Stimulated activated CD4-positive, alpha-beta T cell treated with anti-CD3 and anti-CD28 coated beads, Interleukin-4, amount 100 ng/mL, for 48 hours (primary cell): ENCODE measurements at regions not wholly inside any gene's neighbourhood (a gene's known extent, or its start where the extent isn't known, plus 50 kb on each side); places are given as distances from the start of the nearest gene placed in this dataset.
"Not testable (repeated sequence)": the region's sequence is repeated elsewhere in the genome, so short reads cannot be mapped to it uniquely, and the experiment has no call there.

Source experiments
- DNase-seq, 2 donors: peaks; one replicate each; pipeline ENCODE4 v3.0.0-alpha.2; 2020; ENCODE audit warnings: low read depth in 2 of 2

DNA sequence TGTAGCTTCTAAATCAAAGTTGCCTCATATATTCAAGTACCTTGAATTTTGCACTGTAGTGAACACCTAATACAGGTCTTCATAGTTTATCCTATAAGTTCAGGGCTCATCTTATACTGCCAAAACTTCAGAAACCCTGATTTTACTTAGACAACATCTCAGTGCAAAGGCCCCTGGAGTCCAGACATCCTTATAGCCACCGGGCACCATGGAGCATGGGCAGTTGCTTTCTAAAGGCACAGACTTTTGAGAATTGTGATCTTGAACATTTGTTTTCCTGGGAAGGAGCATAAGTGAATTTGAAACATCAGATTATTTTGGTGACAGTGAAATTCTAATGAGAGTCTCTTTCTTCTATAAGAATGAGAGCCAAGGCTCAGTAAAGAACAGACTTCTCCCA is 292.3 kb downstream of the CYRIA start:
- DNase-seq: no peak

DNA sequence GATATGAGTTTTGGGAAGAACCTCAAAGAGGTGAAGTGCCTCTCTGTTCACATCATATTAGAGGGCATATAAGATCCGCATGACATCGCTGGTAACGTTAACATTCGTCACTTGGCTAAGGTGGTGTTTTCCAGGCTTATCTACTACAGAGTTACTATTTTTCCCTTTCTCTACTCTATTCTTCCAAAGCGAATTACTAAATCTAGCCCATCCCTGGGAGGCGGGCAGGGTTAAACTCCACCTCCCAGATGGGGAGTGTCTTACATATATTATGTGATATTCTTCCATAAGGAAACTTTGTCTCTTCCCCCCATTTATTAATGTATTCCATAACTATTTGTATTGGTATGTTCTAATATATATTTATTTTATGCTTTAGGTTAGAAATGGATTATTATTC is 293.9 kb downstream of the CYRIA start:
- DNase-seq: no peak

DNA sequence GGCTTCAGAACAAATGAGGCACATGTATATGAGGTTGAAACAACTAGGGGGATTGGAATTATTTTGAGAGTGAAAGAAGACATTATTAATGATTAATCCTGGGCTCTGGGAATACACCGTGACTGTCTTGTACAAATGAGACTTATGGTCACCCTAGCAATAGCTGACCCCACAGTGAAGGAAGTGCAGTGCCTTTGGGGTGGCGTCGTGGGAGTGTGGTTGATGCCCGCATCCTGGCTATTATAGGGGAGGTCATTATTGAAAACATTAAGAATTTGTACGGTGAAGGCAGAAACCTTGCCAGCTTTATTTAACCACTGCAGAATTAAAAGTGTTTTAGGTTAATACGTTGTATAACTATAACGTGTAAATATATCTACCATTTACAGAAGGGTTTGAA is 296.7 kb downstream of the CYRIA start:
- no peak for DNase-seq

DNA sequence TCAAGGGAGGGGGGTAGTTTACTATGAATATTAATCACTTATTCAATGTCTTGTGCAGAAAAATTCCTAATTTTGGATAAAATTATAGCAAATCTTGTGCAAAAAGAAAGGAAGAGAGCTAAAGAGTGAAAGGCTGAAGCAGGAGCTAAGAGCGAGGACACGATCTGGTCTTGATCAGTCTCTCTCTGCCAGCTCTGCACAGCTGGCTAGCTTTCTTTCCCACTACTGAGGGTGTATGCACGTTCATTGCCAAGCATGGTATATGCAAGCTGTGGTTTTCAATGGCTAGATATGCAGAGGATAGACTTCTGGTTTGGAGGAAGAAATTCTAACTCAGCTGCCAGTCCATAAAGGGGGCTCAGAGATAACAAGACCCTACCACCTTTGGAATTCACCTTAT is 297.3 kb downstream of the CYRIA start:
- DNase-seq: no peak

DNA sequence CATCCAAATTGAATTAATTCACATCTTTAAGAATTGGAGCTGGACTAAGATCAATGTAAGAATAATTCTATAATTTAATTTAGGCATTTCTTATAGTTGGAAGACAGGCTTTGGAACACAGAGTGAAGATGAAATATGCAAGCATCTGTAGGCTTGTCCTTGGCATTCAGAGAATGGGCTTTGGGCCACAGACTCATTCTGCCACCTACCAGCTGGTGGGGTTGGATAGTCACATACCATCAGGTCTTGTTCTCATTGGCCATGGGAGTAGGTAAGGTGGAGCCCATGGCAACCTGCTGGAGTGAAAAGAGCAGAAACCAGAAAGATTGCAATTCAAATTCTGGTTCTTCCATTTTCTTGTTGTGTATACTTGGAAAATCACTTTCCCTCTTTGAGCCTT is 300.3 kb downstream of the CYRIA start:
- DNase-seq: no peak

DNA sequence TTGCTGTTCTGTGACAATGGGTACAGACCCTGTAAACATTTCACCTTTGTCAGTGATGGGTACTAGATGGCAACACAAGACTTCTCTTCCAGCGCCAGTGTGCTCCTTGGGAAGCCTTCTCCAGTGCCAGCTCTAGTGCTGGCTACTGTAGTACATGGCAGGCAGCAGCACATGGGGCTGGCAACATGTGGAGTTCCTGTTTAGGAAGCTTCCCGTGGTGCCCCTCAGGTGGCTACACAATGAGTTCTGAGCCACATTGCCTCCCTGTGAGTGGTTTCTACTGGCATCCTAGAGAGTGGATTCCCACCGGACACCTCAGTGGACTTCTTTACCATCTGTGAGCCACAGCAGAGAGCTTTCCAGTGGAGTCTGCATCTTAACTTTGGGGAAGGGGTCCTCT is 302.1 kb downstream of the CYRIA start:
- DNase-seq: no peak

DNA sequence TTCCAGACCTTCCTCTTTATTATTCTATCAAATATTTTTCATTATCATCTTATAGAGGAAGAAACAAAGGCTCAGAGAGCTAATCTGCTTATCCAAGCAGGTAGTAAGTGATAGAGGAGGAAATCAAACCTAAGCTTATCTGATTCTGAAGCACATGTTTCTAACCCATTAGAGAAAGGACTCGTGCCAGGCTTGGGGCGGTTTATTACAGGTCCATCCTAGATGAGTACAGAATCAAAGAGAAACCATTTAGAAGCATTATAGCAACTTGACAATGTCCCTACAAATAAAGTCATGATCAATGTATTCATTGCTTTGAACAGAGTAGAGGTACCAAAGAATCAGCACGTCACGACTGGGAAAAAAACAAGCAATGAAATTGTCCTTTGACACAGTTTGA is 303.0 kb downstream of the CYRIA start:
- no peak for DNase-seq

DNA sequence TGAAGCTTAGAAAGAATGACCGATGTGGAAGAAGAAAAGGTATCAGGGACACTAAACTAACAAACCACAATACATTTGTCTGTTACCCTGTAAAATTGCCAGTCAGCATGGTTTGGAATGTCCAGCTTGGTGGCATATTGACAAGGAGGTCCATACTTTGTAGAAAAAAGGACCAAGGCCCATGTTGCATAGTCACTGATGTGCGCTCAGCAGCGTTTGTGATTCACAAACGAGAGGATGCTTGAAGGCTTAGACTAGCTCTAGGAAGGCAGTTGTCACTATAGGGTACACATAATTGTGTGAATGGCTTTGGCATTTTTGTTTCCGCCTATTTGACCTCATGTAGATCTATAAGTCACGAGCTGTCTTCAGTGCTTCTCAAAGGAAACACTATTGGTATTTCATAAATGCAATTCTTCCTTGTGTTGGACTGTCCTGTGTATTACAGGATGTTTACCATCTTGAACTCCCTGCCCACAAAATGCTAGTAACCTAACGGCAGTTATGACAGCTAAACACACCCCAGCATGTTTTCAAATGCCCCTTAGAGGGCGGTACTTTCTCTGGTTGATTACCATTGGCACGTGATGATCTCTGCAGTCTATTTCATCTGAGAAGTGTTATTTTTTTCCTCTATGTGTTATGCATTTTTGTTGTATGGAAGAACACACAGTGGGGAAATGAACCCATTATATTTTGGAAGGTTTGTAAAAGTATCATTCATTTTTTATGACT is 304.2 kb downstream of the CYRIA start:
- DNase-seq: no peak

DNA sequence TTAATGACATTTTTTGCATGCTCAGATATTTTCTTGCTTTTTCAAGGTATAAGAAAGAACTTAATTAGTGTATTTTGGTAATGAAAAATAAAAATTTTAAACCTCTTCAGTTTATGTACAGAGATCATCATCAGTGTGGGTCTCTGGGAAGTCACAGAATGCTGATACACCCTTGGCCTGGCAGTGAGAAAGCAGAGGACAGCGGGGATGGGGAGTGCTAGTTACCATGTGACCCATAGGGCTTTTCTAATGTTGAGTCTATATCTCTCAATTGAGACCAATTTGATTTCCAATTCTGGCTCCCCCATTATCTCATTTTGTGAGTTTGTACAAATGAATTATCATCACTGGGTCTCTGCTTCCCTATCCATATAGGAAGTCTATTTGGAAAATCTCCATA is 305.7 kb downstream of the CYRIA start:
- DNase-seq: no peak

DNA sequence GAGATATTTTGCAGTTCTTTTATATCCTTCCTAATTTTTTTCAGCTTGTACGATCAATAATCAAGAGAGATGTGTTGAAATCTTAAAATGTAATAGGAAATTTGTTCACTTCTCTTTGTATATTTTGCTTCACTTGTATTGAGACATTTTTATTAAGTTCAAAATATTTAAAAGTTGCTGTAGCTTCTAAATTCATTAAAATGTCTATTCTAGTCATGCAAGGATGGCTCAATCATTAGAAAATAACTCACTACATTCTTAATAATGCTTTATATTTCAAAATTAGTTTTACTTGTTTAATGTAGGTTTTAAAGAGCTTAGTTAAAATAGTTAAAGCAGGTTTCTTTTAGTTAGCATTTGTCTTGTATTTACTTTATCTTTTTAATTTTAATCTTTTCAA is 308.4 kb downstream of the CYRIA start:
- DNase-seq: no peak

DNA sequence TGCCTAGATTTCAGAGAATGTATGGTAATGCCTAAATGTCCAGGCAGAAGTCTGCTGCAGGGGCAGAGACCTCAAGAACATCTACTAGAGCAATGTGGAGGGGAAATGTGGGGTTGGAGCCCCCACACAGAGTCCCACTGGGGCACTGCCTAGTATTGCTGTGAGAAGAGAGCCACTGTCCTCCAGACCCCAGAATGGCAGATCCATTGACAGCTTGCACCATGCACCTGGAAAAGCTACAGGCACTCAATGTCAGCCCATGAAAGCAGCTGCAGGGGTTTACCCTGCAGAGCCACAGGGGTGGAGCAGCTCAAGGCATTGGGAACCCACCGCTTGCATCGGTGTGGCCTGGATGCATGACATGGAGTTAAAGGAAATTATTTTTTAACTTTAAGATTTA is 314.1 kb downstream of the CYRIA start:
- no peak for DNase-seq

DNA sequence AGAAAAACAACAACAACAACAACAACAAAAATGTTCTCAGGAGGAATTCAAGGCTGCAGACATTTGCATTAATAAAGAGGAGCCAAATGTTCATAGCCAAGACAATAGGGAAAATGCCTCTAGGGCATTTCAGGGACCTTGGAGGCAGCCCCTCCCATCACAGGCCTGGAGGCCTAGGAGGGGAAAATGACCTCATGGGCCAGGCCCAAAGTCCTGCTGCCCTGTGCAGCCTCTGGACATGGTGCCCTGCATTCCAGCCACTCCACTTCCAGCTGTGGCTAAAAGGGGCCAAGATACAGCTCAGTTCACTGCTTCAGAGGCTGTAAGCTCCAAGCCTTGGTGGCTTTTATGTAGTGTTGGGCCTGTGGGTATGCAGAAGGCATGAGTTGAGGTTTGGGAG is 314.5 kb downstream of the CYRIA start:
- no peak for DNase-seq

DNA sequence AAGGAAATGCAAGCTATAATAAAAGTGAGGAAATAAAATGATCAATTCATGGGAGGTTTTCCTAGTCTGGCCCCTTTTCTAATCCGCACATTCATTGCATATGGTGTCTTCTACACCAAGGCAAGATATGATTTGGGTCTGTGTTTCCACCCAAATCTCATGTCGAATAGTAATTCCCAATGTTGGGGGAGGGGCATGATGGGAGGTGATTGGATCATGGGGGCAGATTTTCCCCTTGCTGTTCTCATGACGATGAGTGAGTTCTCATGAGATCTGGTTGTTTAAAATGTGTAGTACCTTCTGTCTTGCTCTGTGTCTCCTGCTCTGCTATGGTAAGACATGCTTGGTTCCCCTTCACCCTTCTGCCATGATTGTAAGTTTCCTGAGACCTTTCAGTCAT is 315.4 kb downstream of the CYRIA start:
- DNase-seq: no peak

DNA sequence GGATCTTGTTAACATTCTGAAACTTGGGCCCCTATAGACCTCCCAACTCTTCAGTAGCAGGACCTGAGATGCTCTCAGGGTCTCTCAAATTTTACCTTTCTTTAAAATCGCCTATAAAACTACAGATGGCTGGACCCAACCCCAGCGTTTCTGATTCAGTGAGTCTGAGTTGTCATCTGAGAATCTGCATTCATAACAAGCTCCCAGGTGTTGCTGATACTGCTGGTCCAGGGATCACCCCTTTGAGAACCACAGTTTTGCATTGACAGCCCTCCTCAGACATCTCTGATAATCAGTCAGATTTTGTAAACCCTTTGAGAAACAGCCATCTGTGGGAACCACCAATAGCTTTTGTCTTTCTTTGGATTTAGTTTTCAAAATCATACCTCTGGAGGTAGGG is 315.8 kb downstream of the CYRIA start:
- DNase-seq: no peak

DNA sequence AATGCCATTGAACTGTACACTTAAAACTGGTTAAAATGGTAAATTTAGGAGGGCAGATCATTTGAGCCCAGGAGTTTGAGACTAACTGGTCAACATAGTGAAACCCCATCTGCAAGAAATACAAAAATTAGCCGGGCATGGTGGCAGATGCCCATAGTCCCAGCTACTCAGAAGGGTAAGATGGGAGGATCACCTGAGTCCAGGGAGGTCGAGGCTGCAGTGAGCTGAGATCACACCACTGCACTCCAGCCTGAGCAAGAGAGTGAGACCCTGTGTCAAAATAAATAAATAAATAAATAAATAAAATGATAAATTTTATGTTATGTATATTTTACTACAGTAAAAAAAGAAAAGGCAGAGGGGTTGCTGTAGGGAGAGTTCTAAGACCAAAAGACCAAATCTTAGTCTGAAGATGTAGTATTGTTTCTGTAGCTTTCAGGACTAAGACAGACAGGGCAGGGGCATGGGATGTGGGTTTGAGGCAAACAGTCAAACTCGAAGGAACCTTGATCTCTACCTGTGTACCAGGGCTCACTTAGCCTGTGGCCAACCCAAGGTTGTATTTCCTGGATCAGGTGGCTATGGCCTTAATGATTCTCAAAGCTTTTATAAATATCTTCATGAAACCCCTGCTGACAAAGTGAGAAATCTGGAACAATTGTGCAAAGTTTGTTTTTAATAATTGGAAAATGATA is 316.7 kb downstream of the CYRIA start:
- DNase-seq: no peak

DNA sequence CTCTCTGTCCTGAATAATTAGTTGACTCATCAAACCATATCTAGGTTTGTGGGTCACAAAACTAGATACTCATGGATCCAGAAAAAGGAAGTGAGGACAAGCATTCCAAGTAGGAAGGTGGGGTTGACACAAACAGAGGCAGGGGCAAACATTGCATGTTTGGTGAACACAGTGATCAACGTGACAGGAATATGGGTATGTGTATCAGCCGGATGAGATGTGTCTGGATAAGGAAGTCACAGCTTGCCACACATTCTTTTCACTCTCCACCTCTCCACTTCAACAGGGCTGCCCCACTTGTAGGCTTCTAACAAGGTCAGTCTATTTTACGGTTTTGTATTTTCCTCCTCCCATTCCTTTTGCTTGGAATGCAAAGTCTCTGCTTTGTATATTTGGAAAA is 319.0 kb downstream of the CYRIA start:
- no peak for DNase-seq

DNA sequence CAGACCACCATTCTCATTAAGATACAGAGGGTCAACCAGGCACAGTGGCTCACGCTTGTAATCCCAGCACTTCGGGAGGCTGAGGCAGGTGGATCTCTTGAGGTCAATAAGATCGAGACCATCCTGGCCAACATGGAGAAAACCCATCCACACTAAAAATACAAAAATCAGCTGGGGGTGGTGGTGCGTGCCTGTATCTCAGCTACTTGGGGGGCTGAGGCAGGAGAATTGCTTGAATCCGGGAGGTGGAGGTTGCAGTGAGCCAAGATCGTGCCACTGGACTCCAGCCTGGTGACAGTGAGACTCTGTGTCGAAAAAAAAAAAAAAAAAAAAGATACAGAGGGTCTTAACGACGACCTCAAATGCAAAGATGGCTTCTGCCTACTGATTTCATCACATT is 320.4 kb downstream of the CYRIA start:
- not testable (repeated sequence) for DNase-seq

DNA sequence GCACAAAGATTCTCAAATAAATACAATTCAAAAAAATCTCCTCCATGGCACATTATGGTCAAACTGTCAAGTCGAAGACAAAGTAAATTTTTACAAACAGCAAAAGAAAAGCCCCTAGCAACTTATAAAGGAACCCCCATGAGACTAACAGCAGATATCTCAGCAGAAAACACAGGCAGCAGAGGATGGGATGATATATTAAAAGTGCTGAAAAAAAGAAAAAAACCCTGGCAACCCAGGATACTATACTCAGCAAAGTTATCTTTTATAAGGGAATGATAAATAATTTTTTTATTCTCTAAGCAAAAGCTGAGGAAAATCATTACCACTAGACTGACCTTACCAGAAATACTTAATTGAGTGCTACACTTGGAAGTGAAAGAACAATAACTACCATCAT is 326.4 kb downstream of the CYRIA start:
- no peak for DNase-seq

DNA sequence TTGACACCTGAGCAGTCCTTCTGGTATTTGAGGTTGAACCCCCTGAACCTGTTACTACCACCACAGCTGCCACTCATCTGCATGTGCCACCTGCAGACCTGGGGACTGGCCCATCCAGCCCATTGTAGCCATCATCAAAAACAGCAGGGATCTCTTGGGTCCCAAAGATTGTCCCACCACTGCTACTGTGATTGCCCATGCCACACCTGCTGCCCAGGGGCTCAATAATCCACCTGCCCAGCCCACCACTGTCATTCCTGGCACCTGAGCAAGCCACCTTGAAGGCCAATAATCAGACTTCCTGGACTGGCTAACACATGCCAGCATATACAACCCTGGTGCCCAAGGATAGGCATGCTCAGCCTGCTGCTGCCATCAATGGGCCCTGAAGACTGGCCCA is 327.6 kb downstream of the CYRIA start:
- no peak for DNase-seq

DNA sequence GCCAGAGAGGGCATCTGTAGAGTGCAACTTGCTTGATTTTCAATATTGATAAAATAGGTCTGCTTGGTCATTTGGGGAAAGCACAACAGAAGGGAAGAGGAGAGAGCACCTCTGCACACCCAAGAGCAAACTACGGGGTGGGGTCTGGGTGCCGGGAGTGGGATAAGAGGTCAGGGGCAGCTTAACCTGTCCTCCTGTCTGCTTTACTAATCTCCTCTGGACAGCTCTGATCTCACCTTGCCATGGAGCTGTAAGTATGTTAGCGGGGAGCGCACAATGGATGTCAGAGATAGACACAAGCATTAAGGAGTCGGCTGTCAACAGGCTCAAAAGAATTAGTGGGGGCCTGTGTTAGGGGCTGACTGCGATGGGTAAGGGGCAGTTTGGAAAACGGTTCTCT is 328.7 kb downstream of the CYRIA start:
- DNase-seq: no peak

DNA sequence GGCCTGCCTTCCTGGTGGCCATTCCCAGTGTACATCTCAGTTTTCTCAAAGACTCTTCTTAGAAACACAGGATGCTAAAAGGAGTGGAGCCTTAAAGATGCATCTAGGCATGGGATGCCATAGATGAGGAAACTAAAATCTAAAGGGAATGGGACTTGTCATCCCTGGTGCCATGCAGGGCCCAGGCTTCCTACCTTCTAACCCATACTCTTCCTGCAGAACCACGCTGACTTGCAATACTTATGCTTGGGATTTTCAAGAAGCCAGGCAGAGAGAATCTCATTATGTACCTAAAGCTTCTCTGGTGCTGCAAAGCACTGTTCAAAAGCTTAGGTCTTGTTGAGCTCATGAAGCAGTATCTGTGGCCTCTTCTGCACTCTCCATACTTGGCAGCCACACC is 329.1 kb downstream of the CYRIA start:
- no peak for DNase-seq

DNA sequence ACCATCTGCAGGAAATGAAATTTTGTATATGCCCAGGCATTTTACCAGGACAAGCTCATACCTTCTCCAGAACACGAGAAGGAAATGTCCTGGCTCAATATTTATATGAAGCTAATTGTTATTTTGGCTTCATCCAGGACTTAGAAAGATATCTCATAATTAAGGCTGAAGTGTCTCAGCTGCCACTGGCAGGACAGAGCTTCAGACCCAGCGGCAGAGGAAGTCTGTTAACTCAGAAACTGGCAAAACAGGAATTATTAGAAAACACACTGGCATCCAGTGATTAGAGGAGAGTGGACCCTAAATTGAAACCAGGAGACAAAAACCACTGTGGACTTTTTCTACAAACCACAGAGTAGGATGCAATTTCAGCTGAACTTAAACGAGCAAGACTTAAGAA is 329.7 kb downstream of the CYRIA start:
- no peak for DNase-seq

DNA sequence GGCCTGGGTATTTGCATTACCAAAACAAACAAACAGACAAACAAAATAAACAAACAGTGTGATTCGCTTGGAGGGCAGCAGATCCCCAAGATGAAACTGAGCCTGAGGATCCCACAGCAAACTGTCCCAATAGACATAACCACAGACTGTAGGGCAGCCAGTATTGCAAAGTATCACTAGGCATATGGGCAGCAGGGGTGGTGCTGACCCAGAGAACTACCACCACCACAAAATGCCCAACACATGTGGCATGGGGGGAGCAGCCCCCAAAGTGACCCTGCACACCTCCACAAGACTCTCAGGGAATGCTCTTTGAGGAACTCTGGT is 330.1 kb downstream of the CYRIA start:
- no peak for DNase-seq
